CD4-positive, alpha-beta T cell treated with Interleukin-15 for 4 hours (primary cell): ENCODE measurements at regions not wholly inside any gene's neighbourhood (a gene's known extent, or its start where the extent isn't known, plus 50 kb on each side); places are given as distances from the start of the nearest gene placed in this dataset.

Experiments
- DNase-seq: peaks from one replicate; pipeline ENCODE4 v3.0.0-alpha.2; 2020; ENCODE audit warnings: low spot score

GRCh38 chr4:13248621-13249298 is 235.4 kb downstream of the RAB28 start:
- no peak for DNase-seq

GRCh38 chr4:13246107-13246506 is 238.0 kb downstream of the RAB28 start:
- no peak for DNase-seq

DNA sequence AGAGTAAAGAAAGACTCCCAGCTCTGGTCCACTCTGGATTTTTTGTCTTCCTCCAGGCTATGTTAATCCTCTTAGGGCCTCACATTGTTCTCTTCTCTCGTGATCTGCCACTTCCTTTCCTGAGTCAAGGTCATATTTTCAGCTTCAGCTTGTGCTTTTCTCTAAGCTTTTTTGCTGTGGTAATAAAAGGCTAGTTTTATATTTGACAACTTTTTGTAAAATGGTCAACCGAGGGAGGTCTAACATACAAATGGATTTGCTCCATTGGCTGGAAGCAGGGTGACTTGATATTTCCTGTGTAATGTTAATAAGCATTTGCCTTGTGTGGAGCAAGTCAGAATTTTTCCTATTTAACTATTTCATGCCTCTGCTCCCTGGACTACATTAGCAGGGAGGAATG is 239.7 kb downstream of the RAB28 start:
- no peak for DNase-seq

GRCh38 chr4:13243152-13243551 is 241.0 kb downstream of the RAB28 start:
- DNase-seq: no peak

- no peak for DNase-seq
Observed at GRCh38 chr4:13240066-13240465, 244.1 kb downstream of the RAB28 start.

DNA sequence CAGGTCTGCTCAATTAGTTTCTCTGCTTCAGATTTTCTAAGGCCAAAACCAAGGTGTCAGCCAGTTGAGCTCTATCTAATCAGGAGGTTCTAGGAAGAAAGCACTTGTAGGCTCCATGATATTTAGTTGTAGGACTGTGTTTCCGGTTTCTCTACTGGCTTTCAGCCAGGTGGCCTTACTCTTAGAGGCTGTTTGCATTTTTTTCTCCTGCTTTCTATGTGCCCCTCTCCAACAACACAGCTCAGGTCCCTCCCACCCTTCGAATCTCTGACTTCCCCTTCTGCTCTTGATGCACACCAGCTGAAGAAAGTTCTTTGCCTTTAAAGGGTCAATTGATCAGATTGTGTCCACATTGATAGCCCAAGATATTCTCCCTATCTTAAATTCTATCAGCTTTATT is 245.2 kb downstream of the RAB28 start:
- no peak for DNase-seq

DNA sequence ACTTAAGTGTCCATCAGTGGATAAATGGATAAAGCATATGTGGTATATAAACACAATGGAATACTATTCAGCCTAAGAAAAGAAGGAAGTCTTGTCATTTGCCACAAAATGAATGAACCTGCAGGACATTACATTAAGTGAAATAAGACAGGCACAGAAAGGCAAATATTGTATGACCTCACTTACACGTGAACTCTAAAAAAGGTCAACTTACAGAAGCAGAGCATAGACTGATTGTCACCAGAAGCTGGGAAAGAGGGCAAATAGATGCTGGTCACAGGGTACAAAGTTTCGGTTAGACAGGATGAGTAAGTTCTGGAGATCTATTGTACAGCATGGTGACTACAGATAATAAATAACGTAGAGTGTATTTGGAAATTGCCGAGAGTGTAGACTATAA is 247.7 kb downstream of the RAB28 start:
- no peak for DNase-seq

DNA sequence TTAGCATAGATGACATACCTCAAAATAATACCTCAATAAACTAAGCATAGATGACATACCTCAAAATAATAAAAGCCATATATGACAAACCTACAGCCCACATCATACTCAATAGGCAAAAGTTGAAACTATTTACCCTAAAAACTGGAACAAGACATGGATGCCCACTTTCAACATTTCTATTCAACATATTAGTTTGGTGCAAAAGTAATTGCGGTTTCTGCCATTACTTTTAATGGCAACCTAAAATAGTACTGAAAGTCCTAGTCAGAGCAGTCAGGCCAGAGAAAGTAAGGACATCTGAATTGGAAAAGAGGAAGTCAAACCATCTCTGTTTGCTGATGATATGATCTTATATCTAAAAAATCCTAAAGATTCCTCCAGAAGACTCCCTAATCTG is 250.4 kb downstream of the RAB28 start:
- DNase-seq: no peak

DNA sequence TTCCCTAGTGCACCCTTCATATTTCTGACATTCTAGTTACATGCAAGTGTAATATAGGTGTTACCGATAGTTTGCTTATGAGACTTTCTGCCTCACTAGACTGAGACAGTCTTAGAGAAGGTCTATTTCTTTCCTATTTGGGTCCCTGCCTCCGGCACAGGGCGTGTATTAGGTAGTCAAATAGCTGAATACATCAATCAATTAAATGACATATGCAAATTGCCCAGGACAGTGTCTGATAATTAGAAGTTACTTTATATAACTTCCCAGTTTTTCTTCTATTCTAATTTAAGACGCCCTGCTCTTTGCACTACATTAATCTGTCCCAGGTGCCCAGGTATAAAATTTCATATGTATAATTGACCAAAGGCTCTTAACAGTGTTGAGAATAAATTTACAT is 264.2 kb downstream of the RAB28 start:
- no peak for DNase-seq

- no peak for DNase-seq
Observed at GRCh38 chr4:13218326-13218958, 265.7 kb downstream of the RAB28 start.

DNA sequence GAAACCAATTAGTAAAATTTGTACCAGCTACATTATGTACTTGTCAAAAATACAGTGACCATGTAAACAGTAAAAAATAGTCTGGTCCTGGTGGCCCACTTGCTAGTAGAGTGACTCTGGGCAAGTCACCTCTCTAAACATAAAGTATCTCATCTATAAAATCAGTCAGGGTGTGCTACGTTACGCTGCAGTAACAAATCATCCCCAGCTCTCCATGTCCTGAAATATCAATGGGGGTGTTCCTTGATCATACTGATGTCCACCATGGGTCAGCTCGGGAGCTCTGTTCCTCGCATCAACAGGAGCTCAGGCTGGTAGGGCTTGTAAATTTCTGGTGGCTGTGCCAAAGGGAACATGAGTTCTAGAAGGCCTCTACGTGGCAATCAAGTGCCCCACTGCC is 268.6 kb downstream of the RAB28 start:
- no peak for DNase-seq

DNA sequence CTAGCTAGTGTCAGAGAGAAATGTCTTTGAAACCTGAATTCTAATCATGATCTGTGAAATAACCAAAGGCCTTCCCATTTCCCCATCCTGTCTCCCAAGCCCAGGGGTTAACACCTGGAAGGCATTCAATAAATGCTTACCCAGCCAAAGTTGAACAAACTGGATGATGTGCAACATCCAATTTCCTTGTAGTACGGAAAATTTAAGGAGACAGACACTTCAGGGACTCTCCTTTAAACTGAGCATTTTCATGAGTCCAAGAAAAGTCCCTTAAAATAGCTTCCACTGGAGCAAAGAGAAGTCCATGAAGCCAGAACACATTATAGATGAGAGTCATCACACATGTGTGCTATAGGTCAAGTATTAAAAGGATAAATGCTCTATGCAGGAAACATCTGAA is 271.2 kb downstream of the RAB28 start:
- DNase-seq: no peak

DNA sequence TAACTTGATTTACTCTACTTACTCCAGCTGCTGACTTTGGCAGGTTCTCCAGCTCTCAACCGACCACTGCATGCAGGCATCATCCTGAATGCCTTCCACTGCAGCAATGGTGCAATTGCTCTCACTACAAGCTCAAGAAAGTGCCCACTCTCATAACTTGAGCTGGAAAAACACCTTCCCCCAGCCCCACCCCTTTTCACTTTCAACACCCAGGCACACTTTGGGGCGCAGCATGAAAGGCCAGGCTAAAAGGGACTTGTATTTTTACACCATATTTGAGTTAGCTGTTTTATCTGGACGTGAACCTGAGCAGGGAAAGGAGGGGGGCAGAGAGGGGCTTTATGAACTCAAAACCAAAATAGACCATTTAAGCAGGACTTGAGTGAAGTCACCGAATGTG is 274.5 kb downstream of the RAB28 start:
- no peak for DNase-seq

GRCh38 chr4:13208558-13209193 is 275.5 kb downstream of the RAB28 start:
- no peak for DNase-seq

DNA sequence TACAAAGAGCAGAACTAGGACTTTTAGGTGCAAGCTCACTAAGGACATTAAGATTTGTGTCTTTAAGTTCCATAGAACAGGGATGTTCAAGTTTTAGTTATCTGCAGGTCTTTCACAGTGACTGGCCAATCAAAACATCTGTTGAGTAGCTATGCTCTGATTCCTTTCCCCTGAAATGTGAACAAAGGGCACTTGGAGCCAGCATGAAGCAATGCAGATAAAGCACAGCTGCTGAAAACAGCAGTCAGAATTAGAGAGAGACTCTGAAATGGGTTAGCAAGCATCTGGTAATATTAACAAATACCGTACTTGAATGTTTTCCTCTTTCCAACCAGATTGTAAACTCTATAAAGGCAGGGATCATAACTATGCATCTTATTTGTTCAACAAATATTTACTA is 276.9 kb downstream of the RAB28 start:
- DNase-seq: no peak

- no peak for DNase-seq
Observed at GRCh38 chr4:13203101-13203500, 281.0 kb downstream of the RAB28 start.

DNA sequence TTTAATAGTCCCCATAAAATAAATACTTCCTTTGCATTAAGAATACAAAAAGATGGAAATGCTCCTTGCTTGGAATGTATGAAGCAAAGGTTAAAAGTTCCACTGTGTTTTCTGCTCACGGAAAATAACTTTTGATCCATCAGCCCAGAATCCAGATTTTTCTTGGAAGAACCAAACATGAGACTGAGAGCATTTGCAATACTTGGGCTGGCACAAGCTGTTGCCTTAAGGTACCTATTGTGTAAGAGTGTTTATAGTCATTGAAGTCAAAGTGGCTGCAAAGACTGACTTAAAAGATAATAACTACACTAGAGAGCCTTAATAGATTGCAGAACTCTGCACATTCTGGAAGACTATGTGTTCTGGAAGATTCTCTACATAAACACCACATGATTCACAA is 281.4 kb downstream of the RAB28 start:
- DNase-seq: no peak

GRCh38 chr4:13201241-13201640 is 282.9 kb downstream of the RAB28 start:
- no peak for DNase-seq

GRCh38 chr4:13196721-13197120 is 287.4 kb downstream of the RAB28 start:
- no peak for DNase-seq

- DNase-seq: no peak
Observed at GRCh38 chr4:13193662-13194061, 290.5 kb downstream of the RAB28 start.

GRCh38 chr4:13190093-13190721 is 293.9 kb downstream of the RAB28 start:
- DNase-seq: no peak

- no peak for DNase-seq
Observed at GRCh38 chr4:13184199-13184598, 299.9 kb downstream of the RAB28 start.

DNA sequence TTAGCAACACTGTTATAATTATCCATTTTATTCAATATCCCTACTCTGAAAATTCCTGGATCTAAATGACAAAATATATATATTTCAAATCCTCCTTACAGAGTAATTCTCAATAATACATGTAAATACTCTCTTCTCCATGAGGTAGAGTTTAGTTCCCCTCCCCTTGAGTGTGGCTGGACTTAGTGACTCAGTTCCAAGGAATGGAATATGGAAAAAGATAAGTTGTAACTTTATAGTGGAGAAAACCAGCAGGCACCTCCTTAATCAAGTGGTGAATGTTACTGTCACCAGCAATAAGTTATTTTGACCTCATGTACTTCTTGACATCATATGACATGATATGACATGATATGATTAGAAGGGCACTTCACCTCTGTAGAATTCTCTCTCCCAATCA is 302.0 kb downstream of the RAB28 start:
- DNase-seq: no peak
